Mammary epithelial cell (primary cell): ENCODE measurements at regions not wholly inside any gene's neighbourhood (a gene's known extent, or its start where the extent isn't known, plus 50 kb on each side); places are given as distances from the start of the nearest gene placed in this dataset.

Experiments
- EZH2 ChIP-seq: IDR thresholded peaks from 2 replicates; pipeline ENCODE4 v1.6.1; 2012; ENCODE audit warnings: low read length, inconsistent platforms, borderline replicate concordance
- TF ChIP-seq, protein P1 (sequence below), 2 donors: IDR thresholded peaks in 1 of 2; conservative IDR thresholded peaks in 1 of 2; 2 replicates each; pipeline ENCODE4 v1.5.1; 2011 to 2012; ENCODE audit warnings: inconsistent platforms in 2 of 2, low read length in 2 of 2, mild to moderate bottlenecking in 2 of 2, control low read depth in 1 of 2, low read depth in 1 of 2; ENCODE audit not compliant: insufficient read depth in 1 of 2; ENCODE audit errors: extremely low read depth in 1 of 2

DNA sequence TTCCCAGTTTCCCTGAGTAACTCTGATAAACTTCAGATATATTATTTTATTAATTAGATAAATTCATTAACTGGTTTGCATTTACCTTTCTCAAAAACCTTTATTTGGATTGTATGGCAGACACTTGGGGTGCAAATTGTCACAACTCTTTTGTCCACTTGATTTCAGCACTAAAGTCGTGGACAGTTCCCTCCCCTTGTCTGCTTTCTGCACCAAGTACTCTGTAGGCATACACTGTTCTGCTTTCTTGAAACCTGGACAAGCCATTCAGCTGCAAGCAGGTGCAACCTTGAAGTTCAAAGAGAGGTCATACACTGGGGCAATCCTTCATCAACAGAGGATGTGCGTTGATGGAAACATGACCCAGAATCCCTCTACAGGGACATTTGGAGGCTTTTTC lies 162.9 kb downstream of the ARL5B start:
- TF ChIP-seq, protein P1, sequence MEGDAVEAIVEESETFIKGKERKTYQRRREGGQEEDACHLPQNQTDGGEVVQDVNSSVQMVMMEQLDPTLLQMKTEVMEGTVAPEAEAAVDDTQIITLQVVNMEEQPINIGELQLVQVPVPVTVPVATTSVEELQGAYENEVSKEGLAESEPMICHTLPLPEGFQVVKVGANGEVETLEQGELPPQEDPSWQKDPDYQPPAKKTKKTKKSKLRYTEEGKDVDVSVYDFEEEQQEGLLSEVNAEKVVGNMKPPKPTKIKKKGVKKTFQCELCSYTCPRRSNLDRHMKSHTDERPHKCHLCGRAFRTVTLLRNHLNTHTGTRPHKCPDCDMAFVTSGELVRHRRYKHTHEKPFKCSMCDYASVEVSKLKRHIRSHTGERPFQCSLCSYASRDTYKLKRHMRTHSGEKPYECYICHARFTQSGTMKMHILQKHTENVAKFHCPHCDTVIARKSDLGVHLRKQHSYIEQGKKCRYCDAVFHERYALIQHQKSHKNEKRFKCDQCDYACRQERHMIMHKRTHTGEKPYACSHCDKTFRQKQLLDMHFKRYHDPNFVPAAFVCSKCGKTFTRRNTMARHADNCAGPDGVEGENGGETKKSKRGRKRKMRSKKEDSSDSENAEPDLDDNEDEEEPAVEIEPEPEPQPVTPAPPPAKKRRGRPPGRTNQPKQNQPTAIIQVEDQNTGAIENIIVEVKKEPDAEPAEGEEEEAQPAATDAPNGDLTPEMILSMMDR (conservative IDR thresholded peaks at IDR 0.05 in 1 of 2, IDR thresholded peaks at IDR 0.05 in 1 of 2; ENCODE audit: extremely low read depth in 1 of 2, insufficient read depth in 1 of 2, low read depth in 1 of 2, low read length in 2 of 2) = no peak
- TF ChIP-seq EZH2 = no peak
